HG02588 (cell line): ENCODE measurements at regions not wholly inside any gene's neighbourhood (a gene's known extent, or its start where the extent isn't known, plus 50 kb on each side); places are given as distances from the start of the nearest gene placed in this dataset.
"Not testable (repeated sequence)": the region's sequence is repeated elsewhere in the genome, so short reads cannot be mapped to it uniquely, and the experiment has no call there.

ENCODE experiments used
- ATAC-seq: cut with Tn5 transposase; IDR thresholded peaks from one replicate; pipeline ENCODE4 v1.9.1; 2021; ENCODE audit warnings: mild to moderate bottlenecking, moderate library complexity; ENCODE audit not compliant: unreplicated experiment

DNA sequence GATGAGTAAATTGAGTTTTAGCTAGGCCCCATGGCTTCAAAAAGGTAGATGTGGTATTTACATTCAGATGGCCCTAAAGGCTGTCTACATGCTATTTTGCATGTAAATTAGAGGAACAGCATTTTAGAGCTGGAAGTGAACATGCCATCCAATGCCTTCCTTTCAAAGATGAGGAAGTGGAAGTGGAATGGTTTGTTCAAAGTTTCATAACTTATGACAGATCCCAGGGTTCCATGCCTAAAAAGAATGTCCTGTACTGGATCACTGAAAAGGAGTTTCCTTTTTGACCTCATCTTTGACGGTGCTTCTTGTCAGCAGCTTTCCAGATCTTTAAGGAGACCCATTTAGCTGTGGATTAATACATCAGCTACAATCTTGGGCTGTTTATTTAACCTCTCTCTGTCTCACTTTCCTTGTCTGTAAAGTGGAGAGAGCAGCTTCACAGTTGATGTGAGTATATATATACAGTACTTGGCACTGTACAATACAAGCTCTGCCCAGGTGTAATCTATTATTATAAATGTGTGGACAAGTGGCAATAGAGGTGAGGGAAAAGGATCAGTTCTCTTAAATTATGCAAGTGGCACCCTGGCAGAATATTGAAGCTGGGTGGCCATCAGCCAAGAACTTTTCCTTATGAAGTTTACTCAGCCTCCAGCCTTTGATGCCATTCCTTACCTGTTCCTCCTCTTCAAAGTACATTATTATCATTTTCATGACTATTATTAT, 68.7 kb upstream of the GOLGA8B start:
- no peak for ATAC-seq

DNA sequence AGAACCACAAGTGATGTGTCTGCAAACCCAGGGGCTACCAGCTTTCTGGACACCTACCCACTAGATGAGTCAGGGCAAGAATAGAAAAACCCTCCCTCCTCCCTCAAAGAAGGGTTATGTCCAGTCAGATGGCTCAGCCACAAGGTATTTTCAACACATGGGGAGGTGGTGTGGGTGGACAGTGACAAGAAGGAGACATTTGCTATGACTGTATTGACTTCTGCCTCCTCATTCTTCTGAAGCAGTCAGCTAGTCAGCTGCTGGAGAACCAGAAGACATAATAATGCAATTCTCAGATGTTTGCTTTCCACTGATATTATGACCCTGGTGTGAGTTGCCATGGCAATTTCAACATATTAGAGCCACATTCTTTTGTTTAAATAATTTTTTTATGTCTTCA, 66.7 kb upstream of the GOLGA8B start:
- peak; percentile 87 for ATAC-seq

DNA sequence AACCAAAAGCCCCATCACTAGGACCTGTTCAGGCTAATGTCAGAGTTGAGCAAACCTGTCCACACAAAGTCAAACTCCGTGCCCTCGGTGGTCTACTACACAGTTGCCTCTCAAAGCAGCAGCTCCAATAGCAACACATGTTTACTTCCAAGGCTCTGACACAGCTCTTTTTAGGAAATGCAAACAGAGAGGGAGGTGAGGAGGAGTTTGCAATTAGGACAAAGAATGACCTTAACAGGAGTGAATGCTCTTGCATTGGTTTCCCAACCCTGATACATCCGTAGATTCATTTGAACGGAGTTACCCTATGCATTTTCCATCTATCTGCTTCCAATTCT, 64.8 kb upstream of the GOLGA8B start:
- no peak for ATAC-seq

DNA sequence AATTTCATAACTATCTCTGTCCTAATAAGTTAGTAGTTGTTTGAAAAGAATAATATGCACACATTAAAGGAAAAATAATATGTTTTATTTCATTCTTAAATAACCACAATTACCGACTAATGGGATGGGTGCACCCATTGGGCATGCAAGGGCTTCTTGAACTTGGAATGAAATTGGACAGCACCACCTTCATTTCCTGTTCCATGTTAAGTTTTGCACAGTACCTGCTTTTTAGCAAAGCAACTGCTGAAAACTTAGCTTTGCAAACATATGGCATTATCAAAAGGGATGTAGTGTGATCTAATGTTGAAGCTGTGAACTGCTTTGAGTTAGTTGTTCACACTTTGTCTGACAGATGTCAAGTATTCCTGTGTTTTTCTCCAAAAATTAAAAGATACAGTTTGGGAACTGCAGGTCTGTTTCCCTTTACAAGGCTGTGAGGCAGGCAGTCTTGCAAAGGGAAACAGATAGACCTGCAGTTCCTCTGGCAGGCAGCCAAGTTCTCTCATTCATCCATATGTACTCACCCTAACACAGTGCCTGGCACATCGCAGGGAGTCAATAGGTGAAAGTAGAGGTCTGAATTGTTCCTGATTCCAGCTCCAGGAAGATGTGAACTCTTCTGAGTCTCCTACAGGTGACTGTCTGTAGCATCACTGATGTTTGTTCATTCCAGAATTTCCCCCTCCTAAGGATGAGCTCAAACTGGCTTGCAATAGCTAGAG, 64.3 kb upstream of the GOLGA8B start:
- no peak for ATAC-seq

DNA sequence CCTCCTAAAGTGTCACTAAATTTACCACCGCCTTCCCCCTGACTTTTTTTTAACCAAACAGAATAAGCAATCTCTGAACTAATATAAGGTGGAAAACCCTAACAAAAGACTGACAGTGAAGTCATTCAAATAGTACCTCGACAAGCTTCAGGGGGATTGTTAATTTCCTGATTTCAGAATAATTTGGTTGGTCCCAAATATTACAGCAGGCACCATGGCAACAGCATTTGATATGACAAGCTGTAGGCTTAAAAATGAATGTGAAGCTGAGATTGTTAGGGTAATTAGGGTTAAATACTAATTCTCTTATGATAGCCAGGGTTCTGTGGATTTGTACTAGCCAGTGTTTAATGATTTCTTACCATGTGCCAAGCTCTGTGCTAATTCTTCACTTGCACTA, 63.5 kb upstream of the GOLGA8B start:
- ATAC-seq: no peak

DNA sequence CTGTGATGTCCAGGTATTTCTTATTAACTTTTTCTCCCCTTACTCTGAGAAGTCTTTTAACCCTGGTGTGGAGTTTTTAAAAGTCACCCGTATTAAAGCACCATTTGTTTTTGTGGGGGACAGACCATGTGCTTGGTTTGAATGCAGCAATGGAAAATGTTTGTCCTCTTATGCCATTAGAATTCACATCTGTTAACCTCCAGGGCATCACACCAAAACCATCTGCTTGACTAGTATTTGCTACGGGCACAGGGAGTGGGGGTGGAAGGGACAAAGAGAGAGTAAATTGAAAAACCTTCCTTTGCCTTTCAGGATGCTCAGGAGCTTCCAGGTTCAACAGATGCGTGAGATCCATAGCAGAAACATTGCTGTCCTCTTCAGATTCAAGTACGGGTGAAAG, 61.4 kb upstream of the GOLGA8B start:
- no peak for ATAC-seq

DNA sequence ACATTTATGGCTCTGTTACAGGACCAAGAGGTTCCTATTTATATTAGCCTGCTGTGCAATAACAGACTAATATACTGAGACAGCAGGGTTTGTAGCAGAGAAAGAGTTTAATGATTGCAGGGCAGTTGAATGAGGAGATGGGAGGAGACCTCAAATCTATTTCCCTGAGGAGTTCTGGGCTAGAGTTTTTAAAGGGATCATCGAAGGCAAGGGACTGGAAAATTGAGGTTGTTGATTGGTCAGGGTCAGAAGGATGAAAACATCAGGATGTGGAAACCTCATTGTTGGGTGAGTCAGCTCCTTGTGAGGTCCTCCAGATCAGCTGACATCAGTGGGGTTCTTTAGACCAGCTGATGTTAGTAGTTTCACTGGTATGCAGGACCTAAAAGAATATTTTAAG, 60.6 kb upstream of the GOLGA8B start:
- ATAC-seq: no peak

DNA sequence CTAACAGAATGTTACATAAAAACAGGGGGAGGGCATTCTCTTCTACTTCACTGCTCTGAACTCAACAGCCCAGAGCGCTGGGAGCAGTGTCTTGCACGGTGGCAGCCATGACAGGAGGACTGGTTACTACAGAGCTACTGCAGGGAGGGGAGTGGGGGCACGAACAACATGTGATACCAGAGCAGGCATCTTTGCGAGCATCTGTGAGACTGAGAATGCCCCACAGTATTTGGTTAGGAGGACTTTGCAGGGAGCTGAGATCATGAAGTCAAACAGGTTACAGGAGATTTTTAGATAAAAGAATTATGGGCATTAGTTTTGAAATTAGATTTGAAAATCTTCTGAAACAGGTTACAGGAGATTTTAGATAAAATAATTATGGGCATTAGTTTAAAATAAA, 58.8 kb upstream of the GOLGA8B start:
- ATAC-seq: no peak

DNA sequence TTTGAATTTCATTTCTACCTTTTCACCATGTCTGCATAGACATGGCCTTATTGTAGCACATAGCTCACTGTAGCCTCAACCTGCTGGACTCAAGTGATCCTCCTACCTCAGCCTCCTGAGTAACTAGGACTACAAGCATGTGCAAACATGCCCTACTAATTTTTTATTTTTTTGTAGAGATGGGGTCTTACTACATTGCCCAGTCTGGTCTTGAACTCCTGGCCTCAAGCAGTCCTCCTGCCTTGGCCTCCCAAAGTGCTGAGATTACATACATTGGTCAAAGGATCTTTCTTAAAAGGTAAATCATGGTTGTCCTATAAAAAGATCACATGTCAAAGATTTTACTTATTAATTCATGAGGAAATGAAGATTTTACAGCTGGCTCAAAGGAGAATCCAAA, 57.2 kb upstream of the GOLGA8B start:
- no peak for ATAC-seq

DNA sequence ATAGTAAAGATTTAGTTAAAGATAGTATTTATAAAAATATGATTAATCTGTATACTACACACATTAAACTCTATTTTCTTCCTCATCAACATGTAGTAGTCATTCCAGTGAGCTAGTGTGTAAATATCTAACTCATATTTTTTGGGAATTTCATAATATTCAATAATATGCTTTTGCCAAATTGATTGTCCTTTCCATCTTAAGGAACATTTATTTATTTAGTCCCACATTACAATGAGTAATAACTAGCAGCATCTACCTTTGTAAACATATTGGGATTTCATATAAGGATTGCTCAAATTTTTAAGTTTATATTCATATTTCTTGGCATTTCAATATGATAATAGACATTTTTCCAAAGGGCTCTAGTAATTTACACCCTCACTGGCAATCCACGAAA, 53.9 kb upstream of the GOLGA8B start:
- no peak for ATAC-seq

DNA sequence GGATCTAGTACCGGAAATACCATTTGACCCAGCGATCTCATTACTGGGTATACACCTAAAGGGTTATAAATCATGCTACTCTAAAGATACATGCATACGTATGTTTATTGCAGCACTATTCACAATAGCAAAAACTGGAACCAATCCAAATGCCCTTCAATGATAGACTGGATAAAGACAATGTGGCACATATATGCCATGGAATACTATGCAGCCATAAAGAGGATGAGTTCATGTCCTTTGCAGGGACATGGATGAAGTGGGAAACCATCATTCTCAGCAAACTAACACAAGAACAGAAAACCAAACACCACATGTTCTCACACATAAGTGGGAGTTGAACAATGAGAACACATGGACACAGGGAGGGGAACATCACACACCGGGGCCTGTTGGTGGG, 50.2 kb upstream of the GOLGA8B start:
- ATAC-seq: not testable (repeated sequence)
